Stimulated activated CD4-positive, alpha-beta T cell treated with anti-CD3 and anti-CD28 coated beads, Interleukin-12 subunit alpha, Interleukin-12 subunit beta, amount 100 ng/mL, for 48 hours (primary cell): ENCODE measurements at regions not wholly inside any gene's neighbourhood (a gene's known extent, or its start where the extent isn't known, plus 50 kb on each side); places are given as distances from the start of the nearest gene placed in this dataset.

Source experiments
- DNase-seq, 3 donors: peaks; one replicate each; pipeline ENCODE4 v3.0.0-alpha.2; 2020; ENCODE audit warnings: low read depth in 2 of 3, low spot score in 1 of 3

DNA sequence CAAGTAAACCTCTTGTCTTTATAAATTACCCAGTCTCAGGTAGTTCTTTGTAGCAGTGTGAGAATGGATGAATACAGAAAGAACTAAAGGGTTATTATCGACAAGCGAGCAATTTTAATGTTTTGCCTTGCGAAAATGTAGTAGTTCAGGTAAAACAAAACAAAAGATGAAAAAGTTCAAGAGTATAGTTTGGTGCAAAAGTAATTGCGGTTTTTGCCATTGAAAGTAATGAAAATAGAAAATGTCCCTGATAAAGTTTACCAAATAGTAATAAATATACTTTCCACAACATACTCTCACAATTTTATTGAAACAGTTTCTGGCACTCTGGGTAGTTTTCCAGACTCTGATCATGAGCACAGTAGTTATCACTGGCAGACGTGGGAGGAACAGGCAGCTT lies 71.9 kb upstream of the SLC35B3 start:
- DNase-seq = no peak

DNA sequence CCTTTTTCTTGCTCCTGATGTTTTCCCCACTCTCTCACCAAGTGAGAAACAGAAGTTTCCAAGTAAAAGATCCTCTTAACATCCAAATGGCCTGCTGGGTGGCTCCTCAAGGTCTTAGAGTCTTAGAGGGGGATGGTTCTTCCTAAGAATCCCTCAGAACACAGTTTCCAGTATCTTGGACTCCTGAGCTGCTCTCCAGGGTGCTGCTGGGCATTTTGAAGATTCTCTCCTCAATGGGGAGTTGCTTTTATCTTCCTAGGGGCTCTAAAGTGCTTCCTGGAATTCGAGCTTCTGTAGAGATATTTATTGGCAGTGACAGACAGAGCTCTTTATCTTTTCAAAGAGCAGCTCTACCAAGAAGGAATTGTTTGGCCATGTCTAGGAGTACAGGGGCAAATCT lies 70.8 kb upstream of the SLC35B3 start:
- no peak for DNase-seq

DNA sequence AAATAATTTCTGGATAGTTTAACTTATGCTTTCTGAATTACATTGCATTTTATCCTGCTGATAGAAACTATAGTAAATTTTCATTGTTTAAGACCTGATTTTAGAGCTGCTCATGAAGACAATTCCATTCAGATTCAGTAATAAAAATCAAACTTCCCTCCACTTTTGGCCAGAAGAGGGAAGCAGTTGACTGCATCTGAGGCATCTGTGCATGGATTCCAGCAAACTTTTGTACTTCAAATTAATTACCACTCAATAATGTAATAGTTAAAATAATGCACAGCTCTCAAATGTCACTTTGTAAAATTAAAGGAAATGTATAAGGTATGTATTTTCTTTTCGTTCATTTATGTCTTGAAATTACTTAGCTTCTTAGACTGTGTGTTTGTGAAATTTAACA lies 64.2 kb upstream of the SLC35B3 start:
- no peak for DNase-seq

DNA sequence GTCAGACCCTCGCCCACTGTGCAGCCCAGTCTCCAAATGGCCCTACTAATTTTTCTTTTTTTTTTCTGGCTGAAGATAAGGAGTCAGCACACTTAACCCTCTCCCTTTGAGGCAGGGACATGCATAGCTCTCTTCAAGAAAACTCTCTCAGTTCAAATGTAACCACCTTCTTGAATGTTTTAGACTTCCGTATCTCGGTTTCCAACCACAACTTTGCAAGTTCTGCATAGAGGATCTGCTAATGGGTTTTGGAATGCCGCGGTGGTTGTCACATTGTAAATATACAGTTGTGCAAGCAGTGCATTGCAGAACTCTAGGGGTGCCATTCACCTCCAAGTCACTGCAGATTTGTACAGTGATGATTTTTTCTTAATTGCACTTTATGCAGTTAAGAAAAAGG lies 59.4 kb upstream of the SLC35B3 start:
- no peak for DNase-seq

DNA sequence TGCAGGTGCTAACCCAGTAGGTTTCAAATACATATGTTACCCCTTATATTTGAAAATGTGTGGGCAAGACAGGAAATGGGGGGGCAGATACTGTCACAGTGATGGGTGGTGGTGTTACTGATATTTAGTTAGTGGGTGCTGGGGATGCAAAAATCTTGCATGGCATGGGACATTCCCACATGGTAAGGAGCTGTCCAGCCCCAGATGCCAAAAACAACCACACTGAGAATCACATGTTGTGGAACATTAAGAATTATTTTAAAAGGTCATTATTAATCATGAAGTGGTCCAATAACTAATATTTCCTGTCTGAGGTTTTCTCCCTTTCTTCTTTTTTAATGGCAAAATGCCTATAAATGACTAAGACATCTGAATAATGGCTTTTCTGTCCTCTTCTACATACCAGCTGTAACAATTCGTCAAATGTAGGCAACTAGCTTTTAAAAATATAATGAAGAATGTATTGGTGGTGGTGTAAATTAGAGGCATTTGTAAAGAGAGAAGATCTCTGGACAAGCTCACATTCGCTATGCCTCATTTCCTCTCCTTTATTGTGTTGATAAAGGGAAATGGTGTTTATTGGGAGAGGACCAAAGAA lies 57.3 kb upstream of the SLC35B3 start:
- DNase-seq = no peak
